MM.1S (cell line): ENCODE measurements at regions not wholly inside any gene's neighbourhood (a gene's known extent, or its start where the extent isn't known, plus 50 kb on each side); places are given as distances from the start of the nearest gene placed in this dataset.

Source experiments
- DNase-seq: peaks from one replicate; pipeline ENCODE4 v3.0.0-alpha.2; 2015
- H2AFZ ChIP-seq: fragments of 300-600 bp; sonication (generic); 2 replicates; pipeline ENCODE4 v1.6.0; 2016; ENCODE audit warnings: antibody characterized with exemption, low read length
- H3F3A ChIP-seq: fragments of 300-600 bp; sonication (generic); 2 replicates; pipeline ENCODE4 v1.6.1; 2016; ENCODE audit warnings: mild to moderate bottlenecking, antibody characterized with exemption, low read length, moderate library complexity, mixed read lengths; ENCODE audit not compliant: insufficient read depth
- H3K27ac ChIP-seq: fragments of 300-600 bp; sonication (generic); 2 replicates; pipeline ENCODE4 v1.5.1; 2016; ENCODE audit warnings: mild to moderate bottlenecking, low read length
- H3K27me3 ChIP-seq: fragments of 300-600 bp; sonication (generic); replicated peaks from 2 replicates; pipeline ENCODE4 v1.6.0; 2016; ENCODE audit warnings: low read length; ENCODE audit not compliant: insufficient read depth
- H3K36me3 ChIP-seq: fragments of 300-600 bp; sonication (generic); replicated peaks from 2 replicates; pipeline ENCODE4 v1.6.1; 2016; ENCODE audit warnings: mild to moderate bottlenecking, low read length, mixed read lengths; ENCODE audit not compliant: insufficient read depth
- H3K4me1 ChIP-seq: fragments of 300-600 bp; sonication (generic); 2 replicates; pipeline ENCODE4 v1.6.1; 2016; ENCODE audit warnings: low read length, mixed read lengths
- H3K4me2 ChIP-seq: fragments of 300-600 bp; sonication (generic); 2 replicates; pipeline ENCODE4 v1.6.0; 2016; ENCODE audit warnings: low read depth, low read length
- H3K4me3 ChIP-seq: fragments of 300-600 bp; sonication (generic); 2 replicates; pipeline ENCODE4 v1.5.1; 2016; ENCODE audit warnings: low read length, mixed read lengths
- H3K79me2 ChIP-seq: fragments of 300-600 bp; sonication (generic); 2 replicates; pipeline ENCODE4 v1.6.1; 2016; ENCODE audit warnings: mixed run types, low read length, mixed read lengths
- H3K9ac ChIP-seq: fragments of 300-600 bp; sonication (generic); 2 replicates; pipeline ENCODE4 v1.6.1; 2016; ENCODE audit warnings: low read length, mixed read lengths
- H3K9me2 ChIP-seq: fragments of 300-600 bp; sonication (generic); replicated peaks from 2 replicates; pipeline ENCODE4 v1.6.1; 2016; ENCODE audit warnings: mild to moderate bottlenecking, low read length, mixed read lengths; ENCODE audit not compliant: insufficient read depth
- H3K9me3 ChIP-seq: fragments of 300-600 bp; sonication (generic); replicated peaks from 2 replicates; pipeline ENCODE4 v1.6.1; 2016; ENCODE audit warnings: mild to moderate bottlenecking, low read length, mixed read lengths; ENCODE audit not compliant: insufficient read depth
- H4K20me1 ChIP-seq: fragments of 300-600 bp; sonication (generic); 2 replicates; pipeline ENCODE4 v1.6.1; 2016; ENCODE audit warnings: mild to moderate bottlenecking, low read length, moderate library complexity, mixed read lengths; ENCODE audit not compliant: insufficient read depth
- EZH2 ChIP-seq: fragments of 300-600 bp; sonication (generic); optimal IDR thresholded peaks from 2 replicates; pipeline ENCODE3; 2017; ENCODE audit warnings: low read depth, mild to moderate bottlenecking, antibody characterized with exemption, low read length, mixed read lengths
- EZH2phosphoT487 ChIP-seq: fragments of 300-600 bp; sonication (generic); IDR thresholded peaks from 2 replicates; pipeline ENCODE4 v1.6.1; 2018; ENCODE audit warnings: antibody characterized with exemption, low read length
- TF ChIP-seq, protein P1 (sequence below): fragments of 300-600 bp; sonication (generic); IDR thresholded peaks from 2 replicates; pipeline ENCODE4 v1.5.1; 2016; ENCODE audit warnings: antibody characterized with exemption, low read length, mixed read lengths

GRCh38 chr1:30123896-30124295, 599.5 kb downstream of the MATN1 start:
- H2AFZ ChIP-seq, result no peak overlapping the region

DNA sequence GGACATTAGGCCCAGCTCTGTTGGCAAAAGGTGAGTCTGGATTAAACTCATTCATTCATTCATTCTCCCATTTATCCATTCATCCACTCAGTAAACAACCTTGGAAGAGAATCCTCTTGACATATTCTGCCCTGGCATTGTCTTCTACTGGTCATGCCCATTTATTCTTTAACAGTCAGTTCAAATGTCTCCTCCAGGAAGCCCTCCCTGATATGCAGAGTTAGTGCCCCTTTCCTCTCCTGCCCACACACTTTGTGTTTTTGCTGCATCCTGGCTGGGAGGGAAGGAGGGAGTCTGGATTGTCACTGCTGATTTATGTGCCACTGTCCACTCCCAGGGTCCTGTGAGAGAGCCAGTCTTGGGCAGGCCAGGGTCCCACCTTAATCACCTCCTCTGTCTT, 600.3 kb downstream of the MATN1 start:
- TF ChIP-seq EZH2, result no peak
- TF ChIP-seq EZH2phosphoT487, result no peak
- TF ChIP-seq, protein P1, sequence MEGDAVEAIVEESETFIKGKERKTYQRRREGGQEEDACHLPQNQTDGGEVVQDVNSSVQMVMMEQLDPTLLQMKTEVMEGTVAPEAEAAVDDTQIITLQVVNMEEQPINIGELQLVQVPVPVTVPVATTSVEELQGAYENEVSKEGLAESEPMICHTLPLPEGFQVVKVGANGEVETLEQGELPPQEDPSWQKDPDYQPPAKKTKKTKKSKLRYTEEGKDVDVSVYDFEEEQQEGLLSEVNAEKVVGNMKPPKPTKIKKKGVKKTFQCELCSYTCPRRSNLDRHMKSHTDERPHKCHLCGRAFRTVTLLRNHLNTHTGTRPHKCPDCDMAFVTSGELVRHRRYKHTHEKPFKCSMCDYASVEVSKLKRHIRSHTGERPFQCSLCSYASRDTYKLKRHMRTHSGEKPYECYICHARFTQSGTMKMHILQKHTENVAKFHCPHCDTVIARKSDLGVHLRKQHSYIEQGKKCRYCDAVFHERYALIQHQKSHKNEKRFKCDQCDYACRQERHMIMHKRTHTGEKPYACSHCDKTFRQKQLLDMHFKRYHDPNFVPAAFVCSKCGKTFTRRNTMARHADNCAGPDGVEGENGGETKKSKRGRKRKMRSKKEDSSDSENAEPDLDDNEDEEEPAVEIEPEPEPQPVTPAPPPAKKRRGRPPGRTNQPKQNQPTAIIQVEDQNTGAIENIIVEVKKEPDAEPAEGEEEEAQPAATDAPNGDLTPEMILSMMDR, result no peak
- Histone ChIP-seq H3K4me2 (no peak overlapping the region), H3K9ac (no peak overlapping the region)

More at GRCh38 chr1:30123896-30124295, 599.5 kb downstream of the MATN1 start:
- Histone ChIP-seq H3K4me2 (no peak overlapping the region), H3K27ac (no peak overlapping the region), H3F3A (no peaks in the 10 kb centered on the region), H3K27me3 (peaks cover 64% of the 10 kb centered on the region), H3K9ac (no peak overlapping the region), H3K4me1 (no peaks in the 10 kb centered on the region), H3K9me2 (no peaks in the 10 kb centered on the region), H3K4me3 (no peak overlapping the region), H4K20me1 (no peaks in the 10 kb centered on the region), H3K79me2 (no peaks in the 10 kb centered on the region), H3K9me3 (no peaks in the 10 kb centered on the region), H3K36me3 (no peaks in the 10 kb centered on the region)
- TF ChIP-seq EZH2 (no peak), EZH2phosphoT487 (no peak)
- no peak for DNase-seq

DNA sequence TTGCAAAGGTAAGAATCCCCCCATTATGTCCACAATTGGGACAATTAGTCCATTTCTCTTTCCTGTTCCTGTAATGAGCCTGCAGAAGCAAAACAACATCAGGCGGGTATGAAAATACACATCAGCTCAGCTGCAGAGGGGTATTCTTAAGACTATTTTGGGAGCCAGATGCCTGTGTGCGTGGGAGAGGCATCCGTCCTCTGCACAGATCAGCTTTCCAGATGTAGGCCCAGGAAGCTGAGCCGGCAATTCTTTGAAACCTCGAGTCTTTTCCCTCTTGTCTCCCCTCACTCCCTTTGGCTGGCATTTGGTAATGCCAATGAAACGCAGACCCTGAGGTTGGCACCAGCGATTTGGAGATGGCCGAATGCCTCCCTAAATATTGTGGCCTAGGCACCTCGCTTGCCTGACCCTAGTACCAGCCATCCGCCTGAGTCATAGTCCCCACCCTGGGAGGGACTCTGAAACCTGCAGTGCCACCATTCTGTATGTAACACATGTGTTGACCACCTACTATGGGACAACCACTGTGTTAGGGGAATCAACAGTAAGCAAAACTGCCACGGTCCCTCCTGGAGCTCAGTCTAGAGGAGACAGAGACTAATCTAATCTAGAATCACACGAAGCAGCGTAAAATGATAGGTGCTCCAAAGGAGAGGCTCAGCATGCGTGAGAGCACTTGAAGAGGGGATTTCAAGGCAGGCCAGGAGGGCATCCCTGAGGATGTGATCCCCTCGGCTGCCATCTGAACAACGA, 603.0 kb downstream of the MATN1 start:
- Histone ChIP-seq H3K9ac (no peak overlapping the region), H3K27me3 (peaks cover 78% of the 10 kb centered on the region), H3F3A (no peaks in the 10 kb centered on the region), H4K20me1 (no peaks in the 10 kb centered on the region), H3K4me1 (no peaks in the 10 kb centered on the region), H3K9me2 (no peaks in the 10 kb centered on the region), H2AFZ (no peak overlapping the region), H3K4me2 (no peak overlapping the region), H3K9me3 (no peaks in the 10 kb centered on the region), H3K36me3 (no peaks in the 10 kb centered on the region), H3K4me3 (no peak overlapping the region), H3K27ac (no peak overlapping the region), H3K79me2 (no peaks in the 10 kb centered on the region)
- TF ChIP-seq EZH2phosphoT487 (no peak), EZH2 (no peak)
- TF ChIP-seq, protein P1, result no peak
- DNase-seq, result no peak

More for the DNA sequence above, 600.3 kb downstream of the MATN1 start:
- DNase-seq, result no peak
- H3K27ac ChIP-seq, result no peak overlapping the region
- no peaks in the 10 kb centered on the region for H4K20me1 ChIP-seq
- H3K27me3 ChIP-seq, result peaks cover 68% of the 10 kb centered on the region
- no peaks in the 10 kb centered on the region for H3K4me1 ChIP-seq
- no peak overlapping the region for H3K4me3 ChIP-seq
- H3K36me3 ChIP-seq, result no peaks in the 10 kb centered on the region
- no peaks in the 10 kb centered on the region for H3K79me2 ChIP-seq
- H3F3A ChIP-seq, result no peaks in the 10 kb centered on the region
- no peak overlapping the region for H2AFZ ChIP-seq
- no peaks in the 10 kb centered on the region for H3K9me3 ChIP-seq
- no peaks in the 10 kb centered on the region for H3K9me2 ChIP-seq

- Histone ChIP-seq H2AFZ (no peak overlapping the region), H4K20me1 (no peaks in the 10 kb centered on the region), H3K79me2 (no peaks in the 10 kb centered on the region), H3K27me3 (peaks cover 97% of the 10 kb centered on the region), H3K4me3 (no peak overlapping the region), H3K9ac (no peak overlapping the region), H3K27ac (no peak overlapping the region), H3K4me1 (no peaks in the 10 kb centered on the region), H3F3A (no peaks in the 10 kb centered on the region), H3K9me3 (no peaks in the 10 kb centered on the region), H3K36me3 (no peaks in the 10 kb centered on the region), H3K9me2 (no peaks in the 10 kb centered on the region), H3K4me2 (no peak overlapping the region)
- TF ChIP-seq, protein P1, result no peak
- TF ChIP-seq EZH2 (no peak), EZH2phosphoT487 (no peak)
- DNase-seq, result no peak
Observed at GRCh38 chr1:30117685-30118084, 605.7 kb downstream of the MATN1 start.
